ENCODE measurements at regions not wholly inside any gene's neighbourhood (a gene's known extent, or its start where the extent isn't known, plus 50 kb on each side); places are given as distances from the start of the nearest gene placed in this dataset.

GRCh38 chr13:106156468-106156867, 379.0 kb downstream of the EFNB2 start:
- Histone ChIP-seq H4K20me1 (no peaks in the 10 kb centered on the region), H3K4me2 (no peak overlapping the region), H3K4me3 (no peak overlapping the region), H3K27ac (no peak overlapping the region), H3K4me1 (peaks cover 12% of the 10 kb centered on the region), H3K27me3 (no peaks in the 10 kb centered on the region), H3K9me3 (no peaks in the 10 kb centered on the region), H3K9ac (no peak overlapping the region), H3K36me3 (no peaks in the 10 kb centered on the region)
- TF ChIP-seq Cebpa-rat (IDR thresholded peaks at IDR 0.05): no peak

- Histone ChIP-seq H3K27ac (no peak overlapping the region), H3K4me2 (no peak overlapping the region), H3K4me1 (peaks cover 2% of the 10 kb centered on the region), H3K9ac (no peak overlapping the region), H3K27me3 (no peaks in the 10 kb centered on the region), H3K36me3 (no peaks in the 10 kb centered on the region), H3K9me3 (no peaks in the 10 kb centered on the region), H4K20me1 (no peaks in the 10 kb centered on the region), H3K4me3 (no peak overlapping the region)
- TF ChIP-seq Cebpa-rat (IDR thresholded peaks at IDR 0.05): no peak
Observed at GRCh38 chr13:106155411-106155810, 380.1 kb downstream of the EFNB2 start.

GRCh38 chr13:106153876-106154275, 381.6 kb downstream of the EFNB2 start:
- no peaks in the 10 kb centered on the region for H3K27me3 ChIP-seq
- no peak overlapping the region for H3K9ac ChIP-seq
- H3K4me2 ChIP-seq: no peak overlapping the region
- TF ChIP-seq Cebpa-rat (IDR thresholded peaks at IDR 0.05): no peak
- H4K20me1 ChIP-seq: no peaks in the 10 kb centered on the region
- no peaks in the 10 kb centered on the region for H3K9me3 ChIP-seq
- no peaks in the 10 kb centered on the region for H3K4me1 ChIP-seq
- H3K36me3 ChIP-seq: no peaks in the 10 kb centered on the region
- no peak overlapping the region for H3K4me3 ChIP-seq
- no peak overlapping the region for H3K27ac ChIP-seq

- Histone ChIP-seq H3K4me2 (no peak overlapping the region), H3K9ac (no peak overlapping the region)
Observed at GRCh38 chr13:106153041-106153440, 382.4 kb downstream of the EFNB2 start.

GRCh38 chr13:106152047-106152446, 383.4 kb downstream of the EFNB2 start:
- H3K27ac ChIP-seq: no peak overlapping the region
- no peak for TF ChIP-seq Cebpa-rat (IDR thresholded peaks at IDR 0.05)

More at GRCh38 chr13:106153041-106153440, 382.4 kb downstream of the EFNB2 start:
- Histone ChIP-seq H3K4me1 (no peaks in the 10 kb centered on the region), H4K20me1 (no peaks in the 10 kb centered on the region), H3K27me3 (no peaks in the 10 kb centered on the region), H3K27ac (no peak overlapping the region), H3K4me3 (no peak overlapping the region), H3K36me3 (no peaks in the 10 kb centered on the region), H3K9me3 (no peaks in the 10 kb centered on the region)
- no peak for TF ChIP-seq Cebpa-rat (IDR thresholded peaks at IDR 0.05)

GRCh38 chr13:106151056-106151699, 384.3 kb downstream of the EFNB2 start:
- Histone ChIP-seq H4K20me1 (no peaks in the 10 kb centered on the region), H3K4me3 (no peak overlapping the region), H3K4me1 (0 out of 2 replicates have a peak, but pooled peaks cover 4% of the 10 kb centered on the region), H3K27me3 (no peaks in the 10 kb centered on the region), H3K9me3 (no peaks in the 10 kb centered on the region), H3K36me3 (no peaks in the 10 kb centered on the region), H3K9ac (no peak overlapping the region), H3K27ac (no peak overlapping the region), H3K4me2 (no peak overlapping the region)
- no peak for TF ChIP-seq Cebpa-rat (IDR thresholded peaks at IDR 0.05)

More at GRCh38 chr13:106152047-106152446, 383.4 kb downstream of the EFNB2 start:
- Histone ChIP-seq H3K9me3 (no peaks in the 10 kb centered on the region), H3K9ac (no peak overlapping the region), H4K20me1 (no peaks in the 10 kb centered on the region), H3K4me2 (no peak overlapping the region), H3K4me1 (0 out of 2 replicates have a peak, but pooled peaks cover 4% of the 10 kb centered on the region), H3K27me3 (no peaks in the 10 kb centered on the region), H3K4me3 (no peak overlapping the region), H3K36me3 (no peaks in the 10 kb centered on the region)

GRCh38 chr13:106145997-106146864, 389.2 kb downstream of the EFNB2 start:
- H3K9ac ChIP-seq: no peak overlapping the region
- no peaks in the 10 kb centered on the region for H3K36me3 ChIP-seq
- H3K9me3 ChIP-seq: no peaks in the 10 kb centered on the region
- H3K4me2 ChIP-seq: no peak overlapping the region
- no peak for TF ChIP-seq Cebpa-rat (IDR thresholded peaks at IDR 0.05)
- no peaks in the 10 kb centered on the region for H3K27me3 ChIP-seq
- H3K4me3 ChIP-seq: no peak overlapping the region
- 0 out of 2 replicates have a peak, but pooled peaks cover 4% of the 10 kb centered on the region for H3K4me1 ChIP-seq
- no peaks in the 10 kb centered on the region for H4K20me1 ChIP-seq
- no peak overlapping the region for H3K27ac ChIP-seq

GRCh38 chr13:106145070-106145469, 390.4 kb downstream of the EFNB2 start:
- no peak overlapping the region for H3K27ac ChIP-seq
- no peak overlapping the region for H3K4me3 ChIP-seq
- H3K4me1 ChIP-seq: 0 out of 2 replicates have a peak, but pooled peaks cover 4% of the 10 kb centered on the region
- H3K27me3 ChIP-seq: no peaks in the 10 kb centered on the region
- no peak overlapping the region for H3K9ac ChIP-seq
- H3K4me2 ChIP-seq: no peak overlapping the region
- H4K20me1 ChIP-seq: no peaks in the 10 kb centered on the region
- no peaks in the 10 kb centered on the region for H3K36me3 ChIP-seq
- no peak for TF ChIP-seq Cebpa-rat (IDR thresholded peaks at IDR 0.05)
- H3K9me3 ChIP-seq: no peaks in the 10 kb centered on the region

GRCh38 chr13:106143930-106144709, 391.3 kb downstream of the EFNB2 start:
- Histone ChIP-seq H3K4me1 (0 out of 2 replicates have a peak, but pooled peaks cover 4% of the 10 kb centered on the region), H3K9me3 (no peaks in the 10 kb centered on the region), H4K20me1 (no peaks in the 10 kb centered on the region), H3K4me3 (no peak overlapping the region), H3K27ac (no peak overlapping the region), H3K36me3 (no peaks in the 10 kb centered on the region), H3K9ac (no peak overlapping the region), H3K27me3 (no peaks in the 10 kb centered on the region), H3K4me2 (no peak overlapping the region)
- TF ChIP-seq Cebpa-rat (IDR thresholded peaks at IDR 0.05): no peak
